ENCODE measurements at regions not wholly inside any gene's neighbourhood (a gene's known extent, or its start where the extent isn't known, plus 50 kb on each side); places are given as distances from the start of the nearest gene placed in this dataset.

- no peak for DNase-seq (ENCODE audit: low read depth)
- peak; percentile 50 for TF ChIP-seq CTCF (IDR thresholded peaks at IDR 0.05; ENCODE audit: low read length, missing control alignments)
- H3K4me3 ChIP-seq (replicated peaks; ENCODE audit: low read depth, low read length) = no peak overlapping the region
Observed at GRCh38 chr4:10893395-10893794, 208.8 kb upstream of the CLNK start.

- DNase-seq (ENCODE audit: low read depth) = no peak
- H3K4me3 ChIP-seq (replicated peaks; ENCODE audit: low read depth, low read length) = no peak overlapping the region
- no peak for TF ChIP-seq CTCF (IDR thresholded peaks at IDR 0.05; ENCODE audit: low read length, missing control alignments)
Observed at GRCh38 chr4:10891866-10892265, 207.3 kb upstream of the CLNK start.

- no peak overlapping the region for H3K4me3 ChIP-seq (replicated peaks; ENCODE audit: low read depth, low read length)
- DNase-seq (ENCODE audit: low read depth) = no peak
- no peak for TF ChIP-seq CTCF (IDR thresholded peaks at IDR 0.05; ENCODE audit: low read length, missing control alignments)
Observed at GRCh38 chr4:10889819-10890218, 205.3 kb upstream of the CLNK start.

- no peak for TF ChIP-seq CTCF (IDR thresholded peaks at IDR 0.05; ENCODE audit: low read length, missing control alignments)
- no peak overlapping the region for H3K4me3 ChIP-seq (replicated peaks; ENCODE audit: low read depth, low read length)
Observed at GRCh38 chr4:10879411-10880110, 195.0 kb upstream of the CLNK start.

GRCh38 chr4:10878861-10879260 lies 194.3 kb upstream of the CLNK start:
- no peak overlapping the region for H3K4me3 ChIP-seq (replicated peaks; ENCODE audit: low read depth, low read length)
- DNase-seq (ENCODE audit: low read depth) = no peak
- no peak for TF ChIP-seq CTCF (IDR thresholded peaks at IDR 0.05; ENCODE audit: low read length, missing control alignments)

More at GRCh38 chr4:10879411-10880110, 195.0 kb upstream of the CLNK start:
- peak; percentile 7 for DNase-seq (ENCODE audit: low read depth)

- DNase-seq (ENCODE audit: low read depth) = no peak
- no peak for TF ChIP-seq CTCF (IDR thresholded peaks at IDR 0.05; ENCODE audit: low read length, missing control alignments)
- H3K4me3 ChIP-seq (replicated peaks; ENCODE audit: low read depth, low read length) = no peak overlapping the region
Observed at GRCh38 chr4:10877076-10877475, 192.5 kb upstream of the CLNK start.
